Inferior parietal cortex (tissue), 1 donor: ENCODE measurements at regions not wholly inside any gene's neighbourhood (a gene's known extent, or its start where the extent isn't known, plus 50 kb on each side); places are given as distances from the start of the nearest gene placed in this dataset.
"Not testable (repeated sequence)": the region's sequence is repeated elsewhere in the genome, so short reads cannot be mapped to it uniquely, and the experiment has no call there.

ENCODE experiments used
- DNase-seq: peaks from one replicate; pipeline ENCODE4 v3.0.0-alpha.2; 2016; ENCODE audit errors: extremely low spot score

DNA sequence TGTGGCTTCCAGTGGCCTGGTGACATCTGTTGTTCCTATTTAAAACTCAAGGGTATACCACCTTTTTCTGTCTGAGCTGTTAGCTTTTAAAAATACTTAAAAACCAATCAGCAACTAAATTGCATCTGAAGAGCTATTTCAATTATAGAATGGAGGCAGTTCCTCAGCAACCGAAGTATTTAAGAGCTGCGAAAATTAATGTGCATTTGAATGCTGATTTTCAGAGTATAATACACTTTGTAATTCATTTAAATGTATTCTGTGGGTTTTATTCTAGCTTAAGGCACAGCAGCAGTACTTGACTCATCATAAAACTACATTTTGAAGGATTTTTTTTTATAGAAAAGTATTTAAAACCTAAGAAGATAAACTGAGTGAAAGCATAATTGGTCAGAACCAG, 404.9 kb upstream of the PRKCQ start:
- no peak for DNase-seq

DNA sequence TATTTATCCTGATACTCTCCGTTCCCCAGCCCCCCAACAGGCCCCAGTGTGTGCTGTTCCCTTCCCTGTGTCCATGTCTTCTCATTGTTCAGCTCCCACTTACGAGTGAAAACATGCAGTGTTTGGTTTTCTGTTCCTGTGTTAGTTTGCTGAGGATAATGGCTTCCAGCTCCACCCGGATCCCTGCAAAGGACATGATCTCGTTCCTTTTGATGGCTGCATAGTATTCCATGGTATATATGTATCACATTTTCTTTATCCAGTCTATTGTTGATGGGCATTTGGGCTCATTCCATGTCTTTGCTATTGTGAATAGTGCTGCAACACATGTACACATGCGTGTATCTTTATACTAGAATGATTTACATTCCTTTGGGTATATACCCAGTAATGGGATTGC, 403.9 kb upstream of the PRKCQ start:
- DNase-seq, result not testable (repeated sequence)

DNA sequence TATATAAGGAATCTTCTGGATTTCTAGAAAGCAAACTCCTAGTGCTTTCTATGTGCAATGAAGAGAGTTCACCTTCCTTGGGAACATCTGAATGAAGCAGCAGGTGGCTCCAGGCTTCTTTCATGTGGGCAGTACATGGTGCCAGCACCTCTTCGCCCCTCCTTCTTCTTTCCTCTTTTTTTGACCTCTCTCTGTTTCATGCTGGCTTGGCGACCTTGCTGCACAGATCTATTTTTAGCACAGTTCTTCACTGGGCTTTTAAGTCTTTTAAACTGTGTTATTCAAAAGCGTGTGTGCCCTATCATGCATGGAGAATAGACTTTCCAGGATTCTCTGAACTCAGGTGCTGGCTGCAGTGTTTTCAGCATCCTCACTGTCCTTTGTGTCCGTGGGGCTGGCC, 400.3 kb upstream of the PRKCQ start:
- no peak for DNase-seq

DNA sequence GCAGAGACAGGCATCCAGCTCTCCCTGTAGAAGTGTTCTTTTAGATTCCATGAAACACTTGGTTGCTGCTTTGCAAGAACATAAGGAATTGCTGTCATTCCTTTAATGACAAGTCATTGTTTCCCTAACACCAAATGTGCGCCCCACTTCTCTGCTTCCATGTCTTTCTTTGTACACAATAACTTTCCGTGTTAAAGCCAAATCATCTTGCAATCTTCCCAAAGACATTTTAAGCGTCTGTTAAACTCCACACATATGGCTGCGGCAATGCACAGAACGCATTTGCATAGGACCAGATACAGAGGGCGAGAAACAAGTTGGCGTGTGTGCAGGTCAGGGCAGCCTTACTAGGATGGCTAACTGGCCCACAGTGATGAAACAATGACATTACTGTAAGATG, 399.3 kb upstream of the PRKCQ start:
- no peak for DNase-seq

DNA sequence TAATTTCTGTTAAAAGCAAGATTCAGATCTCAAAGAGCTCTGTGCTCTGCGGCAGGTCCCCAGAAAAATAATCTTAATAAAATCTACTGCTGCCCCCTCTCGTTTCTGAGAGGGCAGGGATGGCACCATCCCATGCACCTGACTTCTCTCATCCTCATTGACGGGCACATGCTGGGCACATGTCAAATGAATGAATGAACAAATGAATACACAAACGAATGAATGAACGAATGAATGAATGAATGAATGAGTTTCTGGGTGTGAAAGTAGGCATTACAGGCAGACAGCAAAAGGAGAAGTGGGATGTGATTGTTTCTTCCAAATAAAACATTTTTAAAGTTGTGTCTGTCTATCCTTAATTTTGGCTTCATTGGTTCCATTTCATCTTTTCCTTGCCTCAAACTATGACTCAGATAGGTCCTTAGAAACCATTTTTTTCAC, 398.1 kb upstream of the PRKCQ start:
- no peak for DNase-seq

DNA sequence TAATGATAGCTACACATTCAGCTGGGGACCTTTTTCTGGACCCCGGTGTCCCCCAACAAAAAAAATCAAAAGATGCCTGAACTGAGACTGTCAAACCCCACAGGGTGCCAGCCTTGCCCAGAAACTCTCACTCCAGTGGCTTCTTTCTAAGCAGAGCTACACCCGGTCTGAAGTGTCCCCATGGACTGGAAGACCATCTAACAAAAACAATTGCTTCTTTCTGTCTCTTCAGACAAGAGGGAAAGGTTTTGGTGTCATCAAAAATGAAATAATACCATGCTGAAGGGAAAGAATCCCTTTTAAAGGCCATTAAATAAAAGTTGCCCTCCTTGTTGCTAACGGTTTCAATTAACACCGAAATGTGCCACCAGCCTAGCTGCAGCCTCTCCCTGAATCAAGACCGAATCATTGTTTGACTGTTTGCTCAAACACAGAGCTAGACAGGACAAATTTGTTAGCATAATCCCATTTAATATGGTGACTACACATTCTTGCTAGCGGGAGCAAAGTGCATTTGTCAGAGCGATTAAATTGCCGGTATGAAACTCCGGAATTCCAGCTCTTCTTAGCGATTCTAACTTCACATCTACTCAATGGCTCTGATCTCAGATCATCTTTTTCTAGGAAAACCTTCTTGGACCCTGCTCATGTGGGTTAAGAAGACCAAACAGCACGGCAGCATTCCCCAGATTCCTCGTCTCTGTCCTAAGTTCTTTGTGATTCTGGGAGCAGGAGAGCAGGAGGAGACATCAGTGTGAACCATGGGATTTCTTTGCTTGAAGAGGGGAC, 397.5 kb upstream of the PRKCQ start:
- no peak for DNase-seq

DNA sequence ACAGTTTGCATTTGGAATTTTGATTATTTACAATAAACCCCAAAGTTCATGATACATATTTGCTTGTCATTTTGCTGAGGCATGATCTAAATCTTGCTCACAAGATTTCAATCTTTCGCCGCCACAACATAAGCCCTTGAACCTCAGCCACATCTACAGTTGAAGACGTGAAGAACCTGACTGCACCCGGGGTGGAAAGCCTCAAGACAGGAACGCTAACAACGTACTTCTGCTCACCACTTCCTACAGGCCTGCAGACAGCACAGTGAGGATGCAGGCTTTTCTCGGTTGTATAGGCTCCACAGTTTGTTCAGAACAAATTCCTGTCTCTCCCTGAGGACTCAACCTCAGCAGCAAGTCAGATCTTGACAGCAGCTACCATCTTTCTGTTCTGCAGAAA, 393.8 kb upstream of the PRKCQ start:
- DNase-seq, result no peak

DNA sequence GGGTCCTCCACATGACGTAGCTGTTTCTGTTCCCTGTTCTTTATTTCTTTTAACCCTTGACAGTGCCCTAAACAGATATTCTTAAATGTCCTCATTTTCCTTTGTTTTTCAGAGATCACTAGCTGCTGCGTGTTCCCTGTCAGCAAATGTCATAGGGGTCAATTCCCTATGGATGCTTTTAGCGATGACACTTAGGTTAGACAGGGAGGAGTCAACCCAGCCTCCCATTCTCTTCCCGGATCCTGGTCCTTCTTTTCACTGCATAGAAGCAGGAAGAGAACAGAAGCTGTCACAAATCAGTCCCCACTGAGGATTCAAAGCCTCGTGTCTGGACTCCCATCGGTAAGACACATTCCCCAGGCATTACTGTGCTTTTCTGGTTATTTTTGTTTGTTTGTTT, 392.1 kb upstream of the PRKCQ start:
- DNase-seq, result no peak

DNA sequence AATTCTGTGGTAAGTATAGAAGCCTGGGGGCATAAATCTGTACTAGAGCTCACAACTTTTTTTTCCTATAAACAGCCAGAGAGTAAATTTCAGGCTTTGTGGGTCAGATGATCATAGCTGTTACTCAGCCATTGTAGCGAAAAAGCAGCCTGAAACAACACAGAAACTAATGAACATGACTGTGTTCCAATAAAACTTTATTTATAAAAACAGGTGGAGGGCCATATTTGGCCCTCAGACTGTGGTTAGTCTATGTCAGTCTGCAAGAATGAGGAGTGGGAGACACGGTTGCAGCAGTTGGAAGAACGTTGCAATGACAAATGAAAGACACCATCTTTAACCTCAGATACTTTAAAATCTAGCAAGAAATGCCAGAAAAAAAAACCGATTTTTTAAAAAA, 389.6 kb upstream of the PRKCQ start:
- DNase-seq, result no peak

DNA sequence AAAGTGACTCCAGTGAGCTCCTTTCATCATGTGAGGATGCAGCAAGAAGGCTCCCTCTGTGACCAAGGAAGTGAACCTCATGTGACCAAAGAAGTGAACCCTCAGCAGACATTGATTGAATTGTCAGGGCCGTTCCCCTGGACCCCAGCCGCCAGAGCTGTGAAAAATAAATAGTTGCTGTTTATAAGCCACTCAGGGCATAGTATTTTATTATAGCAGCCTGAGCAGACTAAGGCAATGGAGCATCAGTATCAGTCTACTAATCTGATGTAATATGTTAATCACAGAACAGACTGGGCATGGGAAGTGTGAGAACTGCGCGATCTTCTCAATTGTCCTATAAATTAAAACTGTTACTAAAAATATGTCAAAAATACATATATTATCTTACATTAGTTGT, 384.5 kb upstream of the PRKCQ start:
- no peak for DNase-seq

DNA sequence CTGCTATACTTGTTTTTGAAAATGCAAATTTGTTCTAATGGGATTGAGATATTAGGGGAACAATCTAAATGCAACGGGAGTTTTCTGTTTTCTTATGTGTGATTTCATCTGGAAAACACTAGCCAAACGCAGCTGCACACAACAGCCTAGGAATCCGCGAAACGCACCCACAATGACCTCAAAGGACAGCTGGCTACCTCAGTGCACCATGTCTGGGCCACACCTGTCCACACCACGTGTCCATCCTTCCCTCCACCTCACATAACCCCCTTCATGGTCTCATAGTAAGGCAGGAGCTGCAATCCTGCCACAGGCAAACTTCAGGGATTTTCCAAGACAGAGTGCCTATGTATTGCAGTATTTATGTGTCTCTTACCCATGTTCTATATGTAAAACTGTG, 382.5 kb upstream of the PRKCQ start:
- DNase-seq, result no peak

DNA sequence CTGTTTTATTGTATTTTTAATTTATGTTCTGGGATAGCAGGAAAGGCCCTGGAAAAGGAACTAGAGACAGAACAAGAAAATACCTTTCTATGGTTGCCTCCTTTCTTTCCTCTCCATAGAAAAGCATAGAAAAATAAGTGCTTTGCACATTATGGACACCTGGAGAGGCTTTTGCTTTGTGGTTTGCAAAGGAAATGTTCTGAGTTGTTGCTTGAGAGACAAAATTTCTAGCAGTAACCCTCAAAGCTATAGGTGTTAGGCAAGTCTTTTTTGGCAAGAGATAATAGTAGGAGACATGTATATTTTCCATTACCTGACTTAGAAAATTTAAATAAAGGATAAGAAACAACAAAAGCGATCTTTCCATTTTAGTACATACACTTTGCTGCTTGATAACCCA, 378.6 kb upstream of the PRKCQ start:
- DNase-seq, result no peak

DNA sequence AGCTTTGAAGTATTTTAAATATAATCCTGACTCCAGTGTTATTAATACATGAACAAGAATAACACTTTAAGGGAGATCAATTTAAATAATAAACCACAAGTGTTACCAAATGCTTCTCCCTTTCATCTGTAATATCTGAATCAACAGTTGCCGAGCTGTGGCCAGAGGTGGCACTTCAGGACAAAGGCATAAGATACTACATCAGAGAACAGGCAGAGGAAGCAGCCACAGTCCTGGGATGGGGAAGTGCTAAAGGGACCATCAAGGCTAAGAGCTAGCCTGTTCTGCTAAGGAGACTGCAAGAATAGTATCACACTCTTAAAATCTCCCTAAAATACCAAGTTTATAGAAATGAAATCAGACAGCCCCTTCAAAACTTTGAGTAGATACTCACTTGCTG, 378.2 kb upstream of the PRKCQ start:
- no peak for DNase-seq

DNA sequence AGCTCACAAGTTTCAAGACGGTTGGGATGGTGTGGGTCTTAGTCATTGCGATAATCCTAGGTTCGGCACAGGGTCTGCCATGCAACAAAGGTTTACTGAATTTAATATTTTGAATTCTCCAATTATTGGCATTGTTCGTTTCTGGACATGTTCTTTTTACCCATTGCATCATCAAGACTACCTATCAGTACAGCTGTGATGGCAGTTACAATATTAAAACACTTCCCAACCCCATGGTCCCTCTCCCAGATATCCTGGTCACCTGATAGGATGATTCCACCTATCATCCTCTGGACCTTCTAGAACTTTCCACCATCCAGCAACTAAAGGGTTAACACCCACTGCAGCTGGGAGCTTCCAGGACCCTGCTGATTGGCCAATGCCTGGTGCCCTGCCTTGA, 377.8 kb upstream of the PRKCQ start:
- no peak for DNase-seq

DNA sequence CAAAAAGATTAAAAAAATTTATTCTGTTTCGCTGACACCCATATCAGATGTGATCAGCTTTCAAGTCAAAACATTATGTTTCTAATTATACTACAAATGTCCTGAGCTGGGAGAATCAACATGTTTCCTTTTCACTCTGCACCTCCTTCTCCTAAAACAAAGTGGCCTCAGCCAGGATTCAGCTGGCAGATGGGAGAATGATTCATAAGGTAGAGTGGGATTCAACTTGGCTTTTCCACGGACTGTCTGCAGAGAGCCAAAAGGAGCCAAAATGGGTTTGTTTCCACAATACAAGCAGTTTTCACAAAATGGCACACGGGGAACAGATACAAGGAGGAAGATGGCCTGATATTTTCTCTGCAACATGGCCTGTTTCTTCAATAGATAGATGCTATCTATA, 376.5 kb upstream of the PRKCQ start:
- peak; percentile 67 for DNase-seq

DNA sequence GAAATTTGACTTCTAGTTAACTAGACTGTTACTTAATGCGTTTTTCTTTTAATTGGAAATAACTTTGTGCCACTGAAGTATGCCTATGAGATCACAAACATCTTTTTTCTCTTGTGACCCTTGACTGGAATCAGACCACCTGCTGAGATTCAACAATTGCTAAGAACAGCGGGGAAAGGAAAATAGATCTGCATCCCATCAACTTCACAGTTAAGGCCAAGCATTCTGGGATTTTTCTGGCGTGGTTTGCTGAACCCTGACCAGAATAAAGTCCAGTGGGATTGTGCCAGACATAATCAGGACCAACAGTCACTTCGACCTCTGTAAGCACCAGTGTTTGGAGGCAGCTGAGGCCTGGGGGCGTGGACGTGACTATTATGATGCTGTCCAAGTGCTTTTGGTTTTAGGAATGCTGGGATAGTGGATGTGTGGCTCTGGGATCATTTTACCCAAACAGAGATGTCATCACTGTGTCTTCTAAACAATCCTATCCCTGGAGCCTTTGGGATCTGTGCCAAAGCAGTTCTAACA, 373.3 kb upstream of the PRKCQ start:
- no peak for DNase-seq

DNA sequence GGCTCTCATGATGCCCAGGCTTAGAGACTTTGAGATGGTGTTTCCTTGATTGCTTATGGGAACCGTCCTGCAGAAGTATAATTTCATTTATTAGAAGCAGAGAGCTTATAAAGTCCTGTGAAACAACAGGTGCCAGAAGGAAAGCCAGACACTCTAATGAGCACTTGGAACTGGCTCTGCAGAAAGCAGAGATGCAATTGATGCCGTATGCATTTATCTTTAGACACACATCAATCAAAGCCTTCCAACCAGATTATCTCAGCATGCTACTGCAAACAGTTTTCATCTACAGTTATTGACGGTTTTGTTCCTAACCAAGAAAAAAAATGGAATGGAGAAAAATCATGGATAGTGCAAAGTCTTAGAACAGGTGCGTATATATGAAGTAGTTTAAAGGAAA, 371.7 kb upstream of the PRKCQ start:
- no peak for DNase-seq

DNA sequence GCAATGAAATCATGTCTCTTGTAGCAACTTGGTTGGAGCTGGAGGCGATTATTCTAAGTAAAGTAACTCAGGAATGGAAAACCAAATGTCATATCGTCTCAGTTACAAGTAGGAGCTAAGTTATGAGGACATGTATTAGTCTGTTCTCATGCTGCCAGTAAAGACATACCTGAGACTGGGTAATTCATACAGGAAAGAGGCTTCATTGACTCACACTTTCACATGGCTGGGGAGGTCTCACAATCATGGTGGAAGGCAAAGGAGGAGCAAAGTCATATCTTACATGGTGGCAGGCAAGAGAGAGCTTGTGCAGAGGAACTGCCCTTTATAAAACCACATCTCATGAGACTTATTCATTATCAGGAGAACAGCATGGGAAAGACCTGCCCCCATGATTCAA, 370.1 kb upstream of the PRKCQ start:
- DNase-seq, result no peak

DNA sequence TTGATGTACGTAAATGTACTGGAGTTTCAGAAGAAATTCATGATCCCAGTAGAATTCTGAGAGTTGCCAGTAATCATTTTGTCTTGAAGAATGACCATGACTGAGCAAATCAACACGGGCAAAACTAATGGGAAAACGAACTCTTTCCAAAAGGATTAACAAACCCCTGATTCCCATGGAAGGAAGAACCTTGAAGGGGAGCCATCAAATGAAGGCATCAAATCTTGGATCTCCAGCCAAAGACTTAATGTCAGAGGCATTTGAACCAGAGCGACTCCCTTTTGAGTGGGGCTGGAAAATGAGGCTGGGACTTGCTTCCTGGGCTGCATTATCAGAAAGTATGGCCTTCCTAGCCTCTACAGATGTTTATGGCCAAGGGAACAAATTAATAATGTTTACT, 364.4 kb upstream of the PRKCQ start:
- DNase-seq, result no peak

DNA sequence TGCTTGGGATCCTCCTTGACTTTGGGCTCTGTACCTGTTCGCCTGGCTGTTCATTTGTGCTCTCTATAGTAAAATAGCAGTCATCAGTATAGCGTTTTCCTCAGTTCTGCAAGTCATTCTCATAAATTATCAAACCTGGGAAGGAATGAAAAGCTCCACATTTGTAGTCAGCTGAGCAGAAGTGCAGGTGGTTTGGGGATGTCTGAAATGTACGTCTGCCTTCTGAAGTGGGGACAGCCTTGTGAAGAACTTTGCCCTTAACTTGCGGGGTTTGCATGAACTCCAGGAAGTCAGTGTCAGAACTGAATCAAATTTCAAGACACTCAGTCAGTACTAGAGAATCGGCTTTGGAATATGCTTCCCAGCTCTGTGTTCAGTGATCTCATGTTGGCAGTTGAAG, 358.3 kb upstream of the PRKCQ start:
- no peak for DNase-seq

DNA sequence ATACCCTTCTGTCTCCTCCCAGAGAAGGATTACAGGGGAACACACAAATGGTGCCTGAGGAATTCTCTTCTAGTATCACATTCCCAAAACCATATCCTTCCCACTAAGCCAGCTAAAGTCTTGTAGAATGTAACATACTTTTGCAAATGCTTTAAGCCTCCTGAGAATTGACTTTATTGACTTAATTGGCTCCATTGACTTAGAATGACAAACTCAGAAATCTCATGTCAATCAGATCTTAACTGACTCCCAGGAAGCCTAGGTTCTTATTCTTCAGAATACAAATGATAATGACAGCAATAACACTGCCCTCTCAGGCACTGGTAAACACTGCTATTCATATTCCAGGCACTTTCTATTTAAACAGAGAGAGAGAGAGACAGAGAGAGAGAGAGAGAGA, 356.9 kb upstream of the PRKCQ start:
- no peak for DNase-seq

DNA sequence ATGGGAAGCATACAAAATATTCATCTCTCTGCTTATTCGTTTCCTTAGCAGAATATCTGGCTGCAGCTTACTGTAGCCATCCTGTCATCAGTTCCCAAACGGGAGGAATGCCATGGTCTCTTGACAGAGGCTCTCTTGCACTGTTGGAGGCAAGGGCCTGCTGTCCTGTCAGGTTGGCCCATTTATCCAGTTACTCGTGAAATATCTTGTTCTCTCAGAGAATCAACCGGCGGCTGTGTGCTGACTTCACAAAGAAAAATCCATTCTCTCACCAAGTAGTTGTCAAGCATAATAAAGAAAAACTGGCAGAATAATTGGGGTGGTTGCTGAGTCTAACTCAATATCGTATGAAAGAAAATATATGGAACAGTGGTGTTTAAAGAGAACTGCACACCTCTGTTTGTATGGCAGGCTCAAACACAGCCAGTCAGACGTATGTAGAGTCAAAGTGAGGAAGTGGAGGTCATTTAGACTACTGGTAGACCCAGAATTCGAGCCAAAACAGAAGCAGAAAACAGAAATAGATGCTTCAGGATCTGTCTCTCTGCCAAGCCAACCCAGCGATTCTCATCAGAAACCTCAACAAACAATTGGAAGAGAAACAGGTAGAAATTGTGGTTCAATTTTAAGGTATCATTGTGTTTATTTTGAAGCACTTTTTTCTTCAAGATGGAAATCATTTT, 349.2 kb upstream of the PRKCQ start:
- DNase-seq, result no peak

DNA sequence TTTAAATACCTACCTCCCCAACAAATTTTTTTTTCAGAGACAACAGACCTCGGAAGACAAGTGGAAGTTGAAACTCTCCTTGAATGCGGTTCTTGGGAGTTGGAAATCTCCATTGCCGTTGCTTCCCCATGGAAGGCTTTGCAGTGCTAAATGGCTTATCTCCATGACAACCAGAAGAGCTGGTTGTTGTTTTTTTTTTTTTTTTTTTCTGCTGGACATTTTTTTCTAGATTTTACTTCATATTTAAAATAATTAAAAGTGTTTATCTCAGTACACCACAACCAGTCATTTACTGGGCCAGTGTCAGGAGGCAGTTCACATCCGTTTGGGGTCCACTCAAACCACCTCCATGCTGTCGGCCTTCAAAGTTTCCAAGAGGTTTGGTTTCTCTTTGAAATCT, 348.5 kb upstream of the PRKCQ start:
- no peak for DNase-seq
